Glomerular visceral epithelial cell (primary cell): ENCODE measurements at regions not wholly inside any gene's neighbourhood (a gene's known extent, or its start where the extent isn't known, plus 50 kb on each side); places are given as distances from the start of the nearest gene placed in this dataset.
"Not testable (repeated sequence)": the region's sequence is repeated elsewhere in the genome, so short reads cannot be mapped to it uniquely, and the experiment has no call there.

Experiments used
- DNase-seq: peaks from one replicate; pipeline ENCODE4 v3.0.0-alpha.2; 2016; ENCODE audit errors: extremely low spot score

DNA sequence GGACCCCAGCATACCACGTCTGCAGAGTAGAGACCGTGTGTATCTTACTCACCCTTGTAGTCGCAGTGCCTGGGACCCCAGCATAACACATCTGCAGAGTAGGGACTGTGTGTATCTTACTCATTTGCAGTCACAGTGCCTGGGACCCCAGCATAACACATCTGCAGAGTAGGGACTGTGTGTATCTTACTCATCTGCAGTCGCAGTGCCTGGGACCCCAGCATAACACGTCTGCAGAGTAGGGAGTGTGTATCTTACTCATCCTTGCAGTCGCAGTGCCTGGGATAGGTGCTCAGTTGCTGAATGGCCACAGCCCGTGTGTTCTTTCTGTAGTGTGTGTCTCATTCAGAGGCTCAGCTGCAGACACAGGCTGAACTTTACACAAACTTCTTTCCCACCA is 71.4 kb upstream of the FRG1 start:
- DNase-seq, result no peak

DNA sequence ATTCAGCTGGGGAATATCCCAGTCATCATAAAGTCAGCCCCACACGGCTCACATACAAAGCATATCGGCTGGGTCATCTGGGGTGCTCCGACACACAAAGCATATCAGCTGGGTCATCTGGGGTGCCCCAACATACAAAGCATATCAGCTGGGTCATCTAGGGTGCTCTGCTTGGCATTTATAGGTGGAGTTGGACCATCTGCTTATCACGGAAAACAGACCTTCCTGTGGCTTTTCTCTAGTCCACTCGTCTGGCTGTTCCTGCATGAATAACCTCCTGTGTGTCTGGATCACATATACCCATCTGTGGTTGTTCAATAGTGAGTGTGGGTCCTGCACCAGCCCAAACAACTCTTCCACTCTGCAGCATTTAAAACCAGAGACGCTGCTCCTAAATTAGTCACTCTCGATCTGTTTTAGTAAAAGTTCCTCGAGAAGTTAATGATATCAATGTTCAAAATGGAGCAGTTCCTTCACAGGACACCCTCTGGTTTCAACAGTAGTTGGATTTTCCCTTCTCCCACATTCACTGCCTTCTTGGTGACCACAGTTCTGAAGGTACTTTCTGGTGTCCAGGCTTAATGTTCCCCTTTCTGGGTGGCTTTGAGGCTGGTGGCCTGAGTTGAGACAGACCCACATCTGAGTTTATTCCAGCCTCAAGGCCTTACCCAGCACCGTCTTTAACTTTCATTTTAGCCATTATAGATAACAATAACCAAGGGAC is 70.0 kb upstream of the FRG1 start:
- DNase-seq, result no peak

DNA sequence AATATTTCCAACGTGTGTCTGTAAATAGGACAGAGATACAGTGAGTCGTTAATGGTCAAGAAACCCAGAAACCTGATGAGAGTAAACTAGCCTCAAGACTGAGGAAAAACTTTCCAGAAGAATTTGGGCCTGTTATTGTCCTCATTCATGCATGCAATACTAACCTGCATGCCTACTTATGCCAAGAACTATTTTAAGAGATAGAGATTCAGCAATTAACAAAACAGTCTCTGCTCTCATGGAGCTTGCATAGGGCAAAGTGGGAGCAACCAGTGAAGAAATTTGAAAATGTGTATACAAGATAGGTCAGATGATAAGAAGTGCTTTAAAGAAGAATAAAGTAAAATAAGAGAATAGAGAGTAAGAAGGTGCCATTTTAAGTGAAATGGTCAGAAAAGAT is 66.1 kb upstream of the FRG1 start:
- no peak for DNase-seq

DNA sequence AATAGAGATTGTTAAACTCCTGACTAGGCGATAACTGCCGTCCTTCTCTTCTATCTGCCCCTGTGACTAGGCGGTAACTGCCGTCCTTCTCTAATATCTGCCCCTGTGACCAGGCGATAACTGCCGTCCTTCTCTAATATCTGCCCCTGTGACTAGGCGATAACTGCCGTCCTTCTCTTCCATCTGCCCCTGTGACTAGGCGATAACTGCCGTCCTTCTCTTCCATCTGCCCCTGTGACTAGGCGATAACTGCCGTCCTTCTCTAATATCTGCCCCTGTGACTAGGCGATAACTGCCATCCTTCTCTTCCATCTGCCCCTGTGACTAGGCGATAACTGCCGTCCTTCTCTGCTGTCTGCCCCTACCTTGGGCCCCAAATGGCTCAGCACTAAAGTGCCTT is 59.5 kb upstream of the FRG1 start:
- DNase-seq, result not testable (repeated sequence)

DNA sequence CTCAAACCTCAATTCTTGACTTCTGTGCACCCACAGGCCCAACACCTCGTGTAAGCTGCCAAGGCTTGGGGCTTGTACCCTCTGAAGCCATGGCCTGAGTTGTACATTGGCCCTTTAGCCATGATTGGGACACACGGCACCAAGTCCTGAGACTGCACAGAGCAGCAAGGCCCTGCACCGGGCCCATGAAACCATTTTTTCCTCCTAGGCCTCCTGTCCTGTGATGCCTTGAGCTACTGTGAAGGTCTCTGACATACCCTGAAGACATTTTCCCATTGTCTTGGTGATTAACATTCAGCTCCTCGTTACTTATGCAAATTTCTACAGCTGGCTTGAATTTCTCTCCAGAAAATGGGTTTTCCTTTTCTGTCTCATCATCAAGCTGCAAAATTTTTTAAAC is 52.3 kb upstream of the FRG1 start:
- not testable (repeated sequence) for DNase-seq
